GM18499 (cell line): ENCODE measurements at regions not wholly inside any gene's neighbourhood (a gene's known extent, or its start where the extent isn't known, plus 50 kb on each side); places are given as distances from the start of the nearest gene placed in this dataset.

ENCODE experiments used
- ATAC-seq: cut with Tn5 transposase; IDR thresholded peaks from one replicate; pipeline ENCODE4 v1.9.1; 2021; ENCODE audit warnings: moderate number of reproducible peaks; ENCODE audit not compliant: insufficient read depth, unreplicated experiment

DNA sequence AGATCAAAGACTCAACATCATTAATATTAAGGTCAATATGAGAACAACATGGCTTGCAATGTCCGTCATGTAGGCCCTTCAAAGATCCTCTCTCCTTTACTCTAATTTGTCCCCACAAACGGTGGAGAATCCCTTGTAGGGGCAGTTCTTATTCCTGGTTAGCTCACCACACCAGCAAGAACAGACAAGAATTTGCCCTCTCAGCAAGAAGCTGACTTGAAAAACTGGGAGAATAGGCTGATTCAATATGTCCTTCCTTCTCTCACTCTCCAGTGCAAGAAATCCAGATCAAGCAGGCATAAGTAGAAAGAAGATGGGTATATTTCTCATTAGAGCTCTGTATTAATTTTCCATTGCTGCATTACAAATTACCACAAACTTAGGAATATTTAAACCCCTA is 704.2 kb upstream of the SLIT2 start:
- no peak for ATAC-seq

DNA sequence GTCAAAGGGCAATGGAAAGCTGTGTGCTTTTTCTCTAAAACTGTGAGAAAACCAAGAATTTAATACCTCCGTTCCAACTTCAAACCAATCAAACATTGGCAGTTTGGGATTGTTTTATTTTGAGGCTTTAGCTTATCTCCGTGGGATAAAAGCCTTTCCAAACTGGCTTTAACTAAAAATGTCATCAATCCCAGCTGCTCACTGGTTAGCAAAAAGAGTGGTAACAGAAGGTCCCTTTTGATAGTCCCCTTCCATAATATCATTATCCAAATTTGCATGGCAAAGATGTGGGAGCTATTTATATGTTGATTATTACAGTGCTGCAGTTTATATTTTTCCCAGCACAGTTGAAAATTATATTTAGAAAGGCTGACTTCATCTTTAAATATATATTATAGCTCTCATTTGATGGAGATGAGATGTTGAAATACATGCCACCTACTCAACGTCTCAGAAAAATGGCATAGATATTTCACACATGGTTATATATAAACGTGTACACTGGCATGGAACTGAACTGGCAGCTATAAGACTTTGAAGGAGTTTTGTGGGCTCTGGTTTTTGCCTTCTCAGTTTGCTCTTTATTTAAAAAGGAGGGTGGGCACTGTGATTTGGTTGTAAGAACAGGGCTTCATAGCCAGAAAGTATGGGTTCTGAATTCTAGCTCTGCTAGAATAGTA is 707.1 kb upstream of the SLIT2 start:
- no peak for ATAC-seq

DNA sequence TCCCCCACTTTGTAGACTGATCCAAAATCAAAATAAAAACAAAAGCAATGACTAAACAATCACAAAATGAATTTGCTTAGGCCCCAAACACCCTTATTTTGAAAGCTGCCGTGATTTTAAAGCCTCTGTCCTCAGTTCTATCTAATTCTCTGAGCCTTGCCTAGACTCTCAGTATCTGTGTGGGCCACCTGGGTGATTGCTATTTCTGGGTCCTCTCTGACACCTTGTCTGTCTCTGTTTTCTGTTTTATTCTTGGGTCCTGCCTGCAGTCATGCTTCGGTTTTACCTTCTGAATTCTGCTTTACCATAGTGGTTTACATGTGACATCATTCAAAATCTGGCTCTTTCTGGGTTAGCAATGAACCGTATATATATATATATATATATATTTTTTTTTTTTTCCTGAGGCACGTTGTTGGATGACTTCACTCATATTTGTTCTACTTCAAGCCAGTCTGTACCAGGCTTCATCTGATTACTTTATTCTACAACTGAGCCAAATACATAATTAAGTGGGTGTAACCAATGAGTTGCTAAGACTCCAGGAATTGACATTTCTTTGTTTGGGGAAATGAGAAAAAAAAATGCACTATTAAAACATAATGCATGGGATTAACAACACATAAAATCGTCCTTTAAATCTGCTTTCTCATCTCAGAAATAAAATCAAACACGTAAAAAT is 710.7 kb upstream of the SLIT2 start:
- no peak for ATAC-seq

DNA sequence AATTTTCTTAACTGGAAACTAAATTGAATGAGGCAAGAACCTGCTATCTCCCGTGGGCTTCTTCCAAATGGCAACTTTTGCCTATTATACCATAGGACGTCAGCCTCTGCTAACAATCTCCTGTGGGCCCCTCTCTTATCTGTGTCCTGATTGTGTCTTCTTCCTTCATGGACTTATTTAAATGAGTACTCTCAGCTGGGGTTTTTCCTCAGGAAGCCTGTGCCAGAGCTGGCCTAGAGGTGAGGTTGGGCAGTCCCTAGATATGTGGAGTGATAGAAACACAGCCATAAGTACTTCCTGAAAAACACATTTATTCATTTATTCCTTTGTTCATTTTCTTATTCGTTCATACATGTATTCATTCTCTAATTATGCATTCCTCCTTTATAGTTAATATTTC is 712.5 kb upstream of the SLIT2 start:
- ATAC-seq: no peak

DNA sequence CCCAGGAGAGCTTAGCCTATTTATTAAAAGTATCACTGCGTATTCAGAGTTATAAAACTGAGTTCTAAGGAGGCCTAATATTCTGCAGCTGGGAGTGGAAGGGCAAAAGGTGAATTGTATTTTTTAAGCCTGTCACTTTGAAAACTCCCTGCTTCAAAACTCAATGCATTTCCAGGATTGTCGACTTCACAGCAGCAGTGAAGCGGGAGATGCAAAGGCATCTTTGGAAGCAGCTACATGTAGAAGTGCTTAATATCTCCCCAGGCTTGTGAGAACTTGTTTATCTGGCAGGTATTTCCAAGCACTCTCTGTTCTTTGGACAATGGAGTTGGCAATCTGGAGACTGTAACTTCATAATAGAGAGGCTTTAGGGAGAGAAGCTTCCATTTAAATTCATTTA is 717.5 kb upstream of the SLIT2 start:
- no peak for ATAC-seq

DNA sequence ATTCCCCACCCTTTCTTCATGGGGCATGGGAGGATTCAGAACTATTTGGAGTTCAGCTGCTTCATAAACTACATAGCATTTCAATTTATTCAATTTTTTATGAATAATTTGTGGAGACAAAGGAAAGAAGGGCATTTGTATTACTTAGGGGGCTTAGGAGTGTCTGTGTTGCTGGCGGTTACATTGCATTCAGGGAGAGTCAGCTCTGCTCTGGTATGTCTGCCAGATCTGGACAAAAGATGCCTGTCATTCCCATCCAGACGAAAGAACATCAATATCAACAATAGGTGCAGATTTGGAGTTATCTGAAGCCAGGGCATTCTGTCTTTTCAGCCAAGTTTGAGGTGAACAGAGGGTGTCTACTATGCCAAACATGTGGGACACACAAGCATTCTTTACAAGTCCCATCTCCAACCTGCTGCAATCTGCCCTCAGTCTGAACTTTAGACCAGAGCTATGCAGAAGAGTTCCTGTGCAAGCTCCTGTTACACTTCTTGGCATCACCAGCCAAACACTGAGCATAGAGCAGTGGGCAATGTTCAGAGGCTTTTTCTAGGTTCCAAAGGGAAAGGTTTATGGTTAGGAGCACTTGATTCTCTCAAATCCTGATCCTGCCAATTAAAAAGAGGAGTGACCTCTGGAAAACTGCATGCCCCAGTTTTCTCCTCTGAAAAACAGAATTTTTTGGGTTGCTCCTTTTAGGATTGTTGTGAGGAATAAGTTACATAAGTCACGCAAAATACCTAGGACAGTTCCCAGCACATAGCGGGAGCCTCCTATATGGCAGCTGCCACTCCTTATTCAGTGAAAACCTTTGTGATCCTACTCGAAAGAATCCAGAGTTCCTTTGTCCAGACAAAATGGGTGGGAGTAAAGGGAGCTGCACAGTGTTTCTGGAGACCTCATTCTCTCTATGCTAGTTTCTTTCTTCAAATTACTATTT is 719.5 kb upstream of the SLIT2 start:
- no peak for ATAC-seq

DNA sequence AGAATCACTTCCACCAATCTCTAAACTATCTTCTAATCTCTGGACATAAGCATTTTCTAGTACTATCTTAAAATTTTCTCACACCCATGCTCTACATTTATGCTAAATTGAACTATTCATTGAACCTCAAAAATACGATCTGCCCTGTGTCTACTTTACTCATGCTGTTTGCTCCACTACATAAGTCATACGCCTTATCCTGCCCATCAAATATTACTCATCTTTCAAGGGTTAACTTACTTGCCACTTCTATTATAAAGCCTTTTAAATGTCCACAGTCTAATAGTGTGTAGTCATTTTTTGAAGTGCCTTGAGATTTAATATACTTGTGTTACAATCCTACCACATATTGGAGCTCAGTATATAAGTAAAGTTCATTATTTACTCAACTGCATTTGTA is 727.7 kb upstream of the SLIT2 start:
- ATAC-seq: no peak

DNA sequence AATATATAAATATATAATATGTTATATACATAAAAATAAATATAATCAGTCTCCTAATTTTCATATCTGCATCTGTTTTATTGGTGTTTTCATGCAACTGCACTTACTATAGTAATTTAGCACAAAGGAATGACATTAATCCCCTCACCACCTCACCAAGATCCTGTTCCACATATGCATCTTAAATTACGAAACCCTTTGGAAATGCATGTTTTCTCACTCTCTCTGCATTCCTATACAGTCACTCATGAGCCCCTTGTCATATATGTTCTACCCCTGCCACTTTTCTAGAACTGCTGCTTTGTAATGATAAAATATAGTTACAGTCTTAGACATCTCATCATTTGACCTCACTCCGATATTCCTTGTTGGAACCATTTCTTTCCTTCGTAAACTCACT is 728.7 kb upstream of the SLIT2 start:
- ATAC-seq: no peak

DNA sequence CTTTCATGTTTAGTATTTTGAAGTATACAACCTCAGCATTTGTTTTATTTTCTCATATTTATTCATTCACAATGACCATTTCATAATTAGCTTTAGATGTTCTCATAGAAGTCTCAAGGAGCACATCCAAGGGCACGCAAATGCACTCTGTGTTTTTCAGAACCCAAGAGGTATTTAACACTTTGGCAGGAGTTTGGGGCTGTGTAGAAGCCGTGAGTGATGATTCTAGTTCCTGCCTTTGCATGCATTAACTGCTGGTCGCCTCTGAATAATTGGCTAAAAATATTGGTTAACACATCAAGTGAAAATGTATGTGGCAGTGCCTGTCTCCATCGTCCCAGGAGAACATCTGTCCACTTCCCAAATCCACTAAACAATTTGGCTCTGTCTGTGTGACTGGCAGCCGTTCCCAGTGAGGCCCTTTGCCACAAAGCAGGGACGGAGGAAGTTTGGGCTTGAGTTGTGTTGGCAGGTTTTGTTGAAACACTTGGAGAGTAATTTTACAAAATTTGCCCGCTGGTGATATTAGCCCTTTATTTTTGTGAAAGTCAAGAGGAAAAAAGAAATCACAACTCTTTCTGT is 730.7 kb upstream of the SLIT2 start:
- no peak for ATAC-seq

DNA sequence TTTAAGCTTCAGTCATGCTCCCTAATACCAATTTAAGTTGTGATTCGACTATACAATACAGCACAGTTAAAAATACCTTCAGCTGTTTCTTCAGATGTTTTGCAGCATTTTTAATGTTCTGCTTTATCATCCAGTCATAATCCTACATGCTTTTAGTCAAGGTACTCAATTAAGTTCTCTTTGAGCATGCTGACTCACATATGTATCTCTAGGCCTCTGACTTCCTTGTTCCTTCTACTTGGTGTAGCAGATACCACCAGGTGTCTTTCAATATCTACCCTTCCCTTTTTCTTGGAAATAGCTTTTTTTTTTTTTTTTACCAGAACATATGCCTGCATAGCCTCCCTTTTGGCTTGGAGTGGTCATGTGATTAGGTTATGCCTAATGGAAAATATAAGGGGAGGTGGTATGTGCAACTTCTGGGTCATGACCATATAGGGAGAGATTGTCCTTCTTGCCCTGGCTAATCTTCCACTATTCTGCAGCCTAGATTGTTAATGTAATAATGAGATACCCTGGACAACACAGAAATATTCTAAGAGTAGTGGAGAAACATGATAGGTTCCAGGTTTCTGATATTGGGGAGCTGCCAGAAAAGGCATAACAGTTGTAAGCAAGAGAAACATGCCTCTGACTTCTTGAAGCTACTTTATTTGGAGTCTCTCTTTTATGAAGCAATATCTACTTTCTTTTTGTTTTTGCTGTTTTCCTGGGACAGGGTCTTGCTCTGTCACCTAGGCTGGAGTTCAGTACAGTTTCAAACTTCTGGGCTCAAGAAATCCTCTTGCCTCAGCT is 737.2 kb upstream of the SLIT2 start:
- ATAC-seq: no peak

DNA sequence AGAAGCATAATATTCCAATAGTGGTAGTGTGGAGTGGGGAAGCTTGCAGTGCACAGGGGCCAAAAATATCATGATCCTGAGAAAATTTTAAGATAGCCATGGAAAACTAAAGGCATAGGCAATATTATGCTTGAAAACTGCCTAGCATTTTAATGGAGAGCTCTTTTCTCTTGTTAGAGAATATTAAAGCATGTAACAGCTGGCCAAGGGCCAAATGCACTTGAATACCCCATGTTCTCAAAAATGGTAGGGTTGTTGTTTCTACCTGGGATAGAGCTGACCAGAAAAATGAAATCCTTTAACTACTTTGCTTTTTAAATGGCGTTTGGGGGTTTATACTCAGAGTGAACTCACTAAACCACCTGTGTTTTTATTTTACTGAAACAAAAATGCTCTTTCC is 739.6 kb upstream of the SLIT2 start:
- ATAC-seq: no peak

DNA sequence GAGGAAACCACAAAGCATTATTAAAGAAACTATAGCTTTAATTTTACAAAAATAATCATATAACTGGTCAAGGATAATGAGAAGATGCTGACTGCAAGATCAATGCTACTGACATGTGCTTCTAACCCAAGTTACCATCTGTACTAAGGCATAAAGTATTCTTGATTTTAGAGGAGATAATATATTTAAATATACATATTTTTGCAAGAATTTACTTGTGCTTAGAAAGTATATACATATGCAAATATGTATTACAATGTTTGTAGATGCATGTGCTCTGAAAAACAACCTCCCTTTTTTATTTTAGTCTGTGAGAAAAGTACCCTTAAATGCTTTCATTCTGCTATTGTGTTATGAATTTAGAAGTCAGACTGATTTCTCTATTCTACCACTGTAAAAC is 740.7 kb upstream of the SLIT2 start:
- no peak for ATAC-seq

DNA sequence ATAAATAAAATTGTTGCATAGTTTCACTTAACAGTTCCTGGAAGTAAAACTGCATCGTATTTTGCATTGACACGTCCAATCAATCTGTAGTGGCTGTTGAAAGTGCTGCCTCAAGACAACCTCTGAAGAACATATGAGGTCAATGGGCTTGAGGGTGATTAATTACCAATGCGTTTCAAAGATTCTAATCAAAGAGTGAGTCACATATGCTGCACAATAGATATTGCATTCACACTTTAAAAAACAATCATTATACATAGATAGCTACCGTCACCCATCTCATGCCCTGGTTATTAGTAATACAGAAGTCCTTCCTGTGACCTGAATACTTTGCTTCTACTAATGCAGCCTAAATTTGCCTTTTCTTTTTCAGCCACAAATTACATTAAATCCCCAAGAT is 743.3 kb upstream of the SLIT2 start:
- no peak for ATAC-seq

DNA sequence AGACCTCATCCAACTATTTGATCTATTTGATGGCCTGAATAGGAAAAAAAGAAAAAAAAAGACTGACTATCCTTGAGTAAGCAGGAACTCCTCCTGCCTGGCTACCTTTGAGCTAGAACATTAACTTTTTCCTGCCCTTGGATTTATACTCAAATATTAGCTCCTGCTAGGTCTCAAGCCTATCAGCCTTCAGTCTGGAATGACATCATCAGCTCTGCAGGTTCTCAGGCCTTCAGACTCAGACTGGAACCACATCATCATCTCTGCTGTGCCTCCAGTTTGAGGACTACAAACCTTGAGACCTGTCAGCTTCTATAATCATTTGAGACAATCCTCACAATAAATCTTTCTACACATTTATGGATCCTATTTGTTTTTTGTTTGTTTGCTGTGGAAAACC is 754.0 kb upstream of the SLIT2 start:
- no peak for ATAC-seq

DNA sequence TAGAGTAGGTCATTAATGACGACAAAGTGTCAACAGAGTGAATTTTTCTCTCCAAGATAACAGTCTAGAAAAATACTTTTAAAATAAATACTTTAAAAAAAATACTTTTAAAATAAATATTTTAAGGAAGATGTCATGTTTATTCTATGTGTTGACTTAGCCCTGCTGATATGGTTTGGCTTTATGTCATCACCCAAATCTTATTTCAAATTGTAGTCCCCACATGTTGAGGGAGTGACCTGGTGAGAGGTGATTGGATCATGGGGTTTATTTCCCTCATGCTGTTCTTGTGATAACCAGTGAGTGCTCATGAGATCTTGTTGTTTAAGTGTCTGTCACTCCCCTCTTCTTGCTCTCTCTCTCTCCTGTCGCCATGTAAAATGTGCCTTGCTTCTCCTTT is 754.9 kb upstream of the SLIT2 start:
- ATAC-seq: no peak

DNA sequence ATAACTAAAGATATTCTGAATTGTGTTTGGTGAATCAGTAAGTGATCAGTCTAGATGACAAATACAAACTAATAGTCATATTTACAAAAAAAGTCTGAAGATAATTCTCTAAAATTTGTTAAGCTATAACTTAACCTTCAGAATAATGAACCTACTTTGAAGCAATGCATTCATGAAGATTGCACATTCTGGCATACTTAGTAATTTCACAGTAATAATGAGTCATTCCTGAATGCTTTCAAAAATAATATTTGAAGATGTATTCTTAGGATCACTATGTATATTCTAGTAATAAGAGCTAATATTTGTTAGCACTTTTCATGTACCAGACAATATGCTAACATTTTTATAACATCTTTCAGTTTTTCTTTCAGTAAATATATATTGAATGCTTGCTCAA is 756.7 kb upstream of the SLIT2 start:
- no peak for ATAC-seq

DNA sequence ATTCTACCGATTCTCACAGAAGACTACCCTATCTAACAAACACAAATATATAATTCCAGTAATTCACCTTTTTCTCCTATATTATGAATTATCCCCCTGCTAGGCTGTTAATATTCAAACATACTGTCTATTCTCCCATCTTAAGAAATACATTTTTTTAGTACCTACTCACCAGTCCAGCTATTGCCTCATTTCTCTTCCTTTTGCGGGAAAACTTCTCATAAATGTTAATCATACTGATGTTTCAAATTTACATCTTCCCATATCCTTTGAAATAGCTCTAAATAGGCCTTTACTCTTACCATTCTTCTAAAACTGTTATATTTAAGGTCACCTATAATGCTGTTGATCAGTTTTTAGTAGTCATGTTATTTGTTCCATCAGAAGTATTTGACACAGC is 759.1 kb upstream of the SLIT2 start:
- ATAC-seq: no peak

DNA sequence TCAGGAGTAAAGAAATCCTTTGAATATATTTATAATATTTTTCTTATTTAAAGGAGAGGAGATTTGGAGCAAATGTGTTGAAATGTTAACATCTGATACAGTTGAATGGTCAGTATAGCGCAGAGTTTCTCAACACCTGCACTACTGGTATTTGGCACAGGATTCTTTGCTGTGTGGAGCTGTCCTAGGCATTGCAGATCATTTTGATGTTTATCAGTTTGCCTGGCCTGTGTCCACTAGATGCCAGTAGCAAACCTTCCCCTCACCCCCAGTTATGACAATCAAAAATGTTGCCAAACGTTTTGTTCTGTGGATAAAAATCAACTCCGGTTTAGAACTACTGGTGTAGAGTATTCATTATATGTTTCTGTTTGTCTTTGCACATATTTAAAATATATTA is 765.3 kb upstream of the SLIT2 start:
- no peak for ATAC-seq

DNA sequence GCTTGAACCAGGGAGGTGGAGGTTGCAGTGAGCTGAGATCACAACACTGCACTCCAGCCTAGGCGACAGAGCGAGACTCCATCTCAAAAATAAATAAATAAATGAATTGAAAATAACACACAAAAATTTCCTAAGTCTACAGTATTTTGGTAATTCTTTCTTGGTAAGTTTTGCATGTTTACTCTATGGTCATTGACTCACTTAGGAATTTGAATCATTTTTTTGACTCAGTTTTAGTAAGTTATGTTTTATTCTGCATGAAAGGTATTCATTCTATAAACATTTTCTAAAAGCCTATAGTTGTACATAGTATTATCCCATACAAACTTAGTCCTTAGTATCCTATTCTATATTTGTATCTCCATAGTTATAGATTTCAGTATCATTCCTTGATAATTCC is 772.9 kb upstream of the SLIT2 start:
- no peak for ATAC-seq

DNA sequence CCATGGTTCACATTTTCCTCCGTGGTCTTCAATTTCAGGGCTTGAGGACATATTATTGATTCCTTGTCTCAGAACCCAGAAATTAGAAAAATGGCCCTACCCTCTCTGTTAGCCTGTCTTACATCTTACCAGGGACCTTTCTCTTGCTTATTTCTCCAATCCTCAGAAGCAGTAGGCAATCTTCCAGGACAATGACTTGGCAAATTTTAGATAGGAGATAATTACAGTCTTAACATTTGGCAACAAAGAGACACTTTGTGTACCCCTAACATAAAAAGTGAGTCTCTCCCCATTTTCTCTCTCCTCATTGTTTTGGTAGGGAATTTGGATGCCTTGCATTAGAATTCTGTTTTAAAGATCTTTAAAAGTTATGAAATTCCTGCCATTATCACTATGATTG is 778.1 kb upstream of the SLIT2 start:
- no peak for ATAC-seq
